HCT116 (cell line): ENCODE measurements at regions not wholly inside any gene's neighbourhood (a gene's known extent, or its start where the extent isn't known, plus 50 kb on each side); places are given as distances from the start of the nearest gene placed in this dataset.

Experiments
- ATAC-seq: fragments of 200-7000 bp; cut with Tn5 transposase; 2 replicates; pipeline ENCODE4 v1.9.1; 2020; ENCODE audit warnings: mild to moderate bottlenecking, moderate library complexity
- BruUV-seq: library from RNA; stranded (reverse); fragments of 400-500 nt; replicated peaks from 2 replicates; lab custom pipeline; 2021; lab: Mats Ljungman, UMichigan
- CTCF ChIA-PET: fragments of 300-600 bp; sonication (Branson Sonifier 250); formaldehyde crosslinking; loops from one replicate; lab custom pipeline; 2021; ENCODE audit warnings: antibody characterized with exemption; lab: Charles Lee
- POLR2A ChIA-PET: fragments of 300-600, 350-600 bp; sonication (Branson Sonifier 250); formaldehyde crosslinking; loops from one replicate; lab custom pipeline; 2021; ENCODE audit warnings: antibody characterized with exemption; lab: Charles Lee
- RAD21 ChIA-PET, 2 experiments: fragments of 300-600 bp; sonication (Branson Sonifier 250); formaldehyde crosslinking; loops; one replicate each; lab custom pipeline; 2023; ENCODE audit warnings: low total read pairs in 2 of 2; ENCODE audit not compliant: uncharacterized antibody in 2 of 2, unreplicated experiment in 2 of 2, low non-redundant PET in 1 of 2; lab: Charles Lee
- DNase-seq: peaks from one replicate; pipeline ENCODE4 v3.0.0-alpha.2; 2010; ENCODE audit warnings: low read depth, low spot score
- H2AFZ ChIP-seq: fragments of 200-600 bp; shearing (Covaris generic), sonication (generic); 2 replicates; pipeline ENCODE4 v1.6.1; 2017; ENCODE audit warnings: low read depth, mixed run types, mixed read lengths, antibody characterized with exemption, low read length; ENCODE audit not compliant: poor library complexity, severe bottlenecking
- H3K27ac ChIP-seq: 2 replicates; pipeline ENCODE4 v1.5.1; 2012; ENCODE audit warnings: low read depth, low read length
- H3K27me3 ChIP-seq: fragments of 200-600 bp; sonication (generic); 2 replicates; pipeline ENCODE4 v1.6.1; 2016; ENCODE audit warnings: mixed run types, low read length, mixed read lengths; ENCODE audit not compliant: insufficient read depth
- H3K36me3 ChIP-seq, 2 experiments: fragments of 200-500 bp in 1 of 2; fragments of 200-600 bp in 1 of 2; sonication (Bioruptor generic) in 1 of 2; sonication (generic) in 1 of 2; 2 replicates each; pipeline versions ENCODE4 v1.5.1 to v1.6.1; 2014 to 2016; ENCODE audit warnings: low read length in 2 of 2, inconsistent platforms in 1 of 2, mixed read lengths in 1 of 2, mixed run types in 1 of 2; ENCODE audit not compliant: insufficient read depth in 2 of 2, control insufficient read depth in 1 of 2
- H3K4me1 ChIP-seq, 2 experiments: fragments of 200-600 bp in 1 of 2; sonication (generic) in 1 of 2; 2 replicates each; pipeline versions ENCODE4 v1.5.1 to v1.6.1; 2012 to 2017; ENCODE audit warnings: low read length in 2 of 2, inconsistent platforms in 1 of 2, mild to moderate bottlenecking in 1 of 2, mixed read lengths in 1 of 2, mixed run types in 1 of 2, moderate library complexity in 1 of 2; ENCODE audit not compliant: insufficient read depth in 2 of 2, control insufficient read depth in 1 of 2
- H3K4me2 ChIP-seq: fragments of 200-600 bp; sonication (generic); 2 replicates; pipeline ENCODE4 v1.6.1; 2017; ENCODE audit warnings: mixed run types, low read length, mixed read lengths
- H3K4me3 ChIP-seq, 2 experiments: fragments of 200-600 bp in 1 of 2; sonication (generic) in 1 of 2; replicated peaks in 1 of 2; 2 replicates each; pipeline ENCODE4 v1.5.1; 2011 to 2016; ENCODE audit warnings: low read length in 2 of 2, control low read depth in 1 of 2, low read depth in 1 of 2, mild to moderate bottlenecking in 1 of 2, mixed read lengths in 1 of 2, mixed run types in 1 of 2
- H3K79me2 ChIP-seq: fragments of 200-600 bp; sonication (generic); 2 replicates; pipeline ENCODE4 v1.6.1; 2017; ENCODE audit warnings: mild to moderate bottlenecking, mixed run types, low read length, moderate library complexity, mixed read lengths; ENCODE audit not compliant: insufficient read depth
- H3K9ac ChIP-seq: fragments of 200-600 bp; sonication (generic); 2 replicates; pipeline ENCODE4 v1.6.1; 2016; ENCODE audit warnings: low read length, mixed read lengths
- H3K9me2 ChIP-seq: fragments of 200-600 bp; sonication (generic), shearing (Covaris generic); 2 replicates; pipeline ENCODE4 v1.6.1; 2017; ENCODE audit warnings: mixed run types, mild to moderate bottlenecking, moderate library complexity; ENCODE audit not compliant: insufficient read depth
- H3K9me3 ChIP-seq, 2 experiments: fragments of 200-500 bp in 1 of 2; fragments of 200-600 bp in 1 of 2; sonication (Bioruptor generic) in 1 of 2; sonication (generic) in 1 of 2; 2 replicates each; pipeline ENCODE4 v1.6.1; 2014 to 2017; ENCODE audit warnings: low read length in 2 of 2, mixed read lengths in 2 of 2, inconsistent platforms in 1 of 2, low read depth in 1 of 2, mild to moderate bottlenecking in 1 of 2, mixed run types in 1 of 2, moderate library complexity in 1 of 2; ENCODE audit not compliant: control insufficient read depth in 1 of 2, insufficient read depth in 1 of 2
- H4K20me1 ChIP-seq: fragments of 200-600 bp; sonication (generic), shearing (Covaris generic); 2 replicates; pipeline ENCODE4 v1.6.1; 2017; ENCODE audit warnings: mixed run types, mild to moderate bottlenecking, moderate library complexity; ENCODE audit not compliant: insufficient read depth
- ATF3 ChIP-seq: IDR thresholded peaks from 2 replicates; pipeline ENCODE4 v1.6.1; 2012
- CEBPB ChIP-seq: IDR thresholded peaks from 2 replicates; pipeline ENCODE4 v1.6.1; 2012; ENCODE audit warnings: low read depth
- CTCF ChIP-seq, 3 experiments: fragments of 200-600 bp in 1 of 3; sonication (generic) in 1 of 3; IDR thresholded peaks in 2 of 3; conservative IDR thresholded peaks in 1 of 3; 2 replicates each; pipeline ENCODE4 v1.5.1; 2012 to 2017; ENCODE audit warnings: low read depth in 2 of 3, low read length in 2 of 3, antibody characterized with exemption in 1 of 3, borderline replicate concordance in 1 of 3, control low read depth in 1 of 3, mild to moderate bottlenecking in 1 of 3, mixed read lengths in 1 of 3, mixed run types in 1 of 3, moderate library complexity in 1 of 3; ENCODE audit not compliant: insufficient read depth in 1 of 3
- FOSL1 ChIP-seq: IDR thresholded peaks from 2 replicates; pipeline ENCODE4 v1.6.1; 2012; ENCODE audit warnings: low read depth
- MAX ChIP-seq: IDR thresholded peaks from 2 replicates; pipeline ENCODE4 v1.6.1; 2012
- intact Hi-C: fragments of 100-400 bp; cut with micrococcal nuclease; formaldehyde crosslinking; loops from 2 replicates; pipeline ENCODE4 v1.10.0; 2022
- TF ChIP-seq, protein P1 (sequence below): IDR thresholded peaks from 2 replicates; pipeline ENCODE4 v1.6.1; 2011; ENCODE audit warnings: mild to moderate bottlenecking, low read length, moderate library complexity; ENCODE audit not compliant: insufficient replicate concordance; ENCODE audit errors: extremely low read depth

DNA sequence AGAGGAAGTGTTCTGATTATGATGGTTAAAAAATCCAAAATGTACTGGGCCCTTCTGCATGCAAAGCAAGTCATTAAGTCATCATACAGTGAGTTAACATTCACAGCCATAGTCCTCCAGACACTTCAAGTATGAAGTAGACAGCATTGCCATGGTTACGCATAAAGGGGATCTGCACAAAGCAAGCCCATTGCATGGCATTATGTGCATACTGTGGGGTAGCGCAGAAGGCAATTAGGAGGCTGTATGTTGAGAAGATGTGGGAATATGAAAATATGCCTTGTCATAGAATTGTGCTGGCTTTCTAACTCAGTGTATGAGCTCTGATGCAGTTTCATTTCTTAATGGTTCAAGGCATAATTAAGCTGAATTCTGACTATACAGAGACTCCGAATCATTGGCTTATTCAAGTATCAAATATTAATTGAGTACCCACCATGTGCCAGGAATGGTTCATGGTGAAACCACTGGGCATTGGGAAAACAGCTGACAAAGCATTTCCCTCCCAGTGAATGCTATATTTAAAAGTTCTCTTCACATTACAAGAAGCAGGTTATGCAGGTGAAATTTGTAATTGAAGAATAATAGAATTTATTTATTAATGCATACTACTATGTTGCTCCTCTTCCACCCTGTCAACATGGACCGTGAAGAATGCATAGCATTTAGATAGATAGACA is 588.9 kb downstream of the ZNF674 start (continued):
- TF ChIP-seq, protein P1, sequence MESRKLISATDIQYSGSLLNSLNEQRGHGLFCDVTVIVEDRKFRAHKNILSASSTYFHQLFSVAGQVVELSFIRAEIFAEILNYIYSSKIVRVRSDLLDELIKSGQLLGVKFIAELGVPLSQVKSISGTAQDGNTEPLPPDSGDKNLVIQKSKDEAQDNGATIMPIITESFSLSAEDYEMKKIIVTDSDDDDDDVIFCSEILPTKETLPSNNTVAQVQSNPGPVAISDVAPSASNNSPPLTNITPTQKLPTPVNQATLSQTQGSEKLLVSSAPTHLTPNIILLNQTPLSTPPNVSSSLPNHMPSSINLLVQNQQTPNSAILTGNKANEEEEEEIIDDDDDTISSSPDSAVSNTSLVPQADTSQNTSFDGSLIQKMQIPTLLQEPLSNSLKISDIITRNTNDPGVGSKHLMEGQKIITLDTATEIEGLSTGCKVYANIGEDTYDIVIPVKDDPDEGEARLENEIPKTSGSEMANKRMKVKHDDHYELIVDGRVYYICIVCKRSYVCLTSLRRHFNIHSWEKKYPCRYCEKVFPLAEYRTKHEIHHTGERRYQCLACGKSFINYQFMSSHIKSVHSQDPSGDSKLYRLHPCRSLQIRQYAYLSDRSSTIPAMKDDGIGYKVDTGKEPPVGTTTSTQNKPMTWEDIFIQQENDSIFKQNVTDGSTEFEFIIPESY = no peak
- TF ChIP-seq CEBPB = no peak
- no peak for TF ChIP-seq MAX
- TF ChIP-seq FOSL1 = no peak
- no peak for TF ChIP-seq ATF3
- no peak for TF ChIP-seq CTCF (IDR thresholded peaks at IDR 0.05 in 2 of 3, conservative IDR thresholded peaks at IDR 0.05 in 1 of 3; ENCODE audit: borderline replicate concordance in 1 of 3, insufficient read depth in 1 of 3, low read depth in 2 of 3, low read length in 2 of 3)

GRCh38 chrX:45955661-45956060 is 589.6 kb downstream of the ZNF674 start:
- H4K20me1 ChIP-seq = no peaks in the 10 kb centered on the region
- H2AFZ ChIP-seq = no peak overlapping the region
- RAD21 ChIA-PET = no interaction called here
- H3K4me1 ChIP-seq = no peaks in the 10 kb centered on the region
- POLR2A ChIA-PET = no interaction called here
- no peak for DNase-seq
- no peak for ATAC-seq
- CTCF ChIA-PET = no interaction called here
- no peak overlapping the region for H3K9ac ChIP-seq
- intact Hi-C loops = no loop called here
- no peak overlapping the region for H3K27ac ChIP-seq
- H3K36me3 ChIP-seq = no peaks in the 10 kb centered on the region
- H3K4me2 ChIP-seq = no peak overlapping the region
- no peaks in the 10 kb centered on the region for H3K27me3 ChIP-seq
- no peaks in the 10 kb centered on the region for H3K79me2 ChIP-seq
- no TSS peak for BruUV-seq
- TF ChIP-seq FOSL1 (no peak), CEBPB (no peak)
- no peak overlapping the region for H3K4me3 ChIP-seq
- H3K9me3 ChIP-seq = no peaks in the 10 kb centered on the region
- no peaks in the 10 kb centered on the region for H3K9me2 ChIP-seq
